ENCODE measurements at regions not wholly inside any gene's neighbourhood (a gene's known extent, or its start where the extent isn't known, plus 50 kb on each side); places are given as distances from the start of the nearest gene placed in this dataset.

GRCh38 chr13:79237981-79238380 is 168.1 kb downstream of the RBM26 start:
- H3K36me3 Mint-ChIP-seq (ENCODE audit: low read depth) = no peaks in the 10 kb centered on the region
- DNase-seq (ENCODE audit: low read depth, low spot score) = no peak
- peaks cover 4% of the 10 kb centered on the region for H3K9me3 Mint-ChIP-seq
- no peak overlapping the region for H3K4me3 Mint-ChIP-seq
- no peaks in the 10 kb centered on the region for H3K4me1 Mint-ChIP-seq
- TF ChIP-seq, protein P1, sequence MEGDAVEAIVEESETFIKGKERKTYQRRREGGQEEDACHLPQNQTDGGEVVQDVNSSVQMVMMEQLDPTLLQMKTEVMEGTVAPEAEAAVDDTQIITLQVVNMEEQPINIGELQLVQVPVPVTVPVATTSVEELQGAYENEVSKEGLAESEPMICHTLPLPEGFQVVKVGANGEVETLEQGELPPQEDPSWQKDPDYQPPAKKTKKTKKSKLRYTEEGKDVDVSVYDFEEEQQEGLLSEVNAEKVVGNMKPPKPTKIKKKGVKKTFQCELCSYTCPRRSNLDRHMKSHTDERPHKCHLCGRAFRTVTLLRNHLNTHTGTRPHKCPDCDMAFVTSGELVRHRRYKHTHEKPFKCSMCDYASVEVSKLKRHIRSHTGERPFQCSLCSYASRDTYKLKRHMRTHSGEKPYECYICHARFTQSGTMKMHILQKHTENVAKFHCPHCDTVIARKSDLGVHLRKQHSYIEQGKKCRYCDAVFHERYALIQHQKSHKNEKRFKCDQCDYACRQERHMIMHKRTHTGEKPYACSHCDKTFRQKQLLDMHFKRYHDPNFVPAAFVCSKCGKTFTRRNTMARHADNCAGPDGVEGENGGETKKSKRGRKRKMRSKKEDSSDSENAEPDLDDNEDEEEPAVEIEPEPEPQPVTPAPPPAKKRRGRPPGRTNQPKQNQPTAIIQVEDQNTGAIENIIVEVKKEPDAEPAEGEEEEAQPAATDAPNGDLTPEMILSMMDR (conservative IDR thresholded peaks at IDR 0.05) = no peak
- no peaks in the 10 kb centered on the region for H3K27me3 Mint-ChIP-seq (ENCODE audit: low read depth)
- H3K27ac Mint-ChIP-seq (ENCODE audit: unreplicated experiment) = no peak overlapping the region

GRCh38 chr13:79231887-79232286 is 174.2 kb downstream of the RBM26 start:
- Mint-ChIP-seq H3K27me3 (ENCODE audit: low read depth) (no peaks in the 10 kb centered on the region), H3K36me3 (ENCODE audit: low read depth) (no peaks in the 10 kb centered on the region), H3K27ac (ENCODE audit: unreplicated experiment) (no peak overlapping the region), H3K4me1 (no peaks in the 10 kb centered on the region), H3K4me3 (no peak overlapping the region), H3K9me3 (peaks cover 4% of the 10 kb centered on the region)
- DNase-seq (ENCODE audit: low read depth, low spot score) = no peak
- TF ChIP-seq, protein P1 (conservative IDR thresholded peaks at IDR 0.05) = no peak

- TF ChIP-seq, protein P1 (conservative IDR thresholded peaks at IDR 0.05) = no peak
- Mint-ChIP-seq H3K4me3 (no peak overlapping the region), H3K36me3 (ENCODE audit: low read depth) (no peaks in the 10 kb centered on the region), H3K27me3 (ENCODE audit: low read depth) (no peaks in the 10 kb centered on the region), H3K4me1 (no peaks in the 10 kb centered on the region), H3K9me3 (no peaks in the 10 kb centered on the region), H3K27ac (ENCODE audit: unreplicated experiment) (no peak overlapping the region)
- DNase-seq (ENCODE audit: low read depth, low spot score) = no peak
Measured at GRCh38 chr13:79229761-79230160, 176.3 kb downstream of the RBM26 start.

DNA sequence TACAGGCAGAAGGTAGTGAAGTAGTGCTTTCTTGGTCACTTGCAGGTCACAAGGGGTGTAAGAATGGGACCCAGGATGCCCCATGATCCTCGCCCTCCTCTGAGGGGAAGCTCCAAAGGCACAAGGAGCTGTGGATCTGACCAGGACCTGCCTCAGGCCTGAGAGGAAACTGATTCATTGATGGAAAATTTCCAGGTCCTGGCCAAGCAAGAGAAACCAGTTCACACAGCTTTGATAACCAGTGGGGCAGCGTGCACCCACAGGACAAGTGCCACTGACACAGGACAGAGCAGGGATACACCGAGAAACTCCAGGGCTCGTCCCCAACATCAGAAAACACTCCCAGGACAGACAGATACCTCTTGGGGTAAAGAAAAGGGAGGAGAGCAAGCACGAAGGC is 177.1 kb downstream of the RBM26 start:
- TF ChIP-seq, protein P1 (conservative IDR thresholded peaks at IDR 0.05) = no peak
- Mint-ChIP-seq H3K36me3 (ENCODE audit: low read depth) (no peaks in the 10 kb centered on the region), H3K27ac (ENCODE audit: unreplicated experiment) (no peak overlapping the region), H3K4me3 (no peak overlapping the region), H3K27me3 (ENCODE audit: low read depth) (no peaks in the 10 kb centered on the region), H3K4me1 (no peaks in the 10 kb centered on the region), H3K9me3 (no peaks in the 10 kb centered on the region)
- no peak for DNase-seq (ENCODE audit: low read depth, low spot score)

DNA sequence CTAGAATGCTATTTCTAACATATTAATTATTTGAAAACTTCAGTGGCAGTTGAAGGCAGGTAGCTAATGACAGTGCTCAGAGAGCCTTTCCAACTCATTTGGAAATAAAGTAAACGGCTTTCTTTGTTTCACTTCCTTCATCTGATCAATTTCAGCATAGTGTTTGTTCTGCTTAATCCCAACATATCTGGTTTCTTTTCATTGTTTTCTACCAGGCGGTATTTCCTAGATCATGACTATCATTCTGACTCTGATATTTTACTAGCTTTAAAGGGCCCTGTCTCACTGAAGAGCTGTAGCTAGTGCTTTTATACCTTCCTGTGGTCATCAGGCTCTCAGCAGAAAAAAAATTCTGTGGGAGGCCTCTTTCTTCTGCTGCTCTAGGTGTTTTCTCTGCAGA is 178.6 kb downstream of the RBM26 start:
- Mint-ChIP-seq H3K4me1 (no peaks in the 10 kb centered on the region), H3K9me3 (no peaks in the 10 kb centered on the region), H3K27ac (ENCODE audit: unreplicated experiment) (no peak overlapping the region), H3K27me3 (ENCODE audit: low read depth) (no peaks in the 10 kb centered on the region), H3K4me3 (no peak overlapping the region), H3K36me3 (ENCODE audit: low read depth) (no peaks in the 10 kb centered on the region)
- no peak for DNase-seq (ENCODE audit: low read depth, low spot score)
- TF ChIP-seq, protein P1 (conservative IDR thresholded peaks at IDR 0.05) = no peak

- Mint-ChIP-seq H3K4me1 (no peaks in the 10 kb centered on the region), H3K27ac (ENCODE audit: unreplicated experiment) (no peak overlapping the region), H3K27me3 (ENCODE audit: low read depth) (no peaks in the 10 kb centered on the region), H3K4me3 (no peak overlapping the region), H3K36me3 (ENCODE audit: low read depth) (no peaks in the 10 kb centered on the region), H3K9me3 (peaks cover 2% of the 10 kb centered on the region)
- DNase-seq (ENCODE audit: low read depth, low spot score) = no peak
- TF ChIP-seq, protein P1 (conservative IDR thresholded peaks at IDR 0.05) = no peak
Measured at GRCh38 chr13:79226938-79227337, 179.1 kb downstream of the RBM26 start.
